ENCODE measurements at regions not wholly inside any gene's neighbourhood (a gene's known extent, or its start where the extent isn't known, plus 50 kb on each side); places are given as distances from the start of the nearest gene placed in this dataset.

- no peak for TF ChIP-seq CTCF (IDR thresholded peaks at IDR 0.05)
- TF ChIP-seq POLR2AphosphoS5 (IDR thresholded peaks at IDR 0.05), result no peak
- no peak for TF ChIP-seq POLR2A (IDR thresholded peaks at IDR 0.05)
Observed at GRCh38 chrX:144297221-144297620, 413.4 kb downstream of the UBE2NL start.

Data from gastroesophageal sphincter (tissue), 3 donors.